OCI-LY7 (cell line): ENCODE measurements at regions not wholly inside any gene's neighbourhood (a gene's known extent, or its start where the extent isn't known, plus 50 kb on each side); places are given as distances from the start of the nearest gene placed in this dataset.

Experiments used
- BruUV-seq: library from RNA; stranded (reverse); fragments of 400-500 nt; replicated peaks from 2 replicates; lab custom pipeline; 2021; lab: Mats Ljungman, UMichigan
- CTCF ChIA-PET: fragments of 300-600 bp; sonication (Branson Sonifier 250); formaldehyde crosslinking; loops from one replicate; lab custom pipeline; 2022; ENCODE audit warnings: antibody characterized with exemption; ENCODE audit not compliant: unreplicated experiment; lab: Charles Lee
- POLR2A ChIA-PET: fragments of 300-600 bp; sonication (Branson Sonifier 250); formaldehyde crosslinking; loops from one replicate; lab custom pipeline; 2022; ENCODE audit warnings: antibody characterized with exemption; lab: Charles Lee
- DNase-seq: peaks from one replicate; pipeline ENCODE4 v3.0.0-alpha.2; 2015; ENCODE audit warnings: low spot score
- H2AFZ ChIP-seq: fragments of 200-600 bp; sonication (generic), shearing (Covaris generic); 2 replicates; pipeline ENCODE4 v1.6.1; 2014; ENCODE audit warnings: mild to moderate bottlenecking, antibody characterized with exemption, low read length, moderate library complexity
- H3K27ac ChIP-seq: fragments of 200-600 bp; sonication (generic); 2 replicates; pipeline ENCODE4 v1.5.1; 2014; ENCODE audit warnings: mixed run types, low read depth, mild to moderate bottlenecking, moderate library complexity, low read length, inconsistent platforms; ENCODE audit not compliant: poor library complexity, severe bottlenecking
- H3K36me3 ChIP-seq: fragments of 200-600 bp; sonication (generic); 2 replicates; pipeline ENCODE4 v1.6.1; 2014; ENCODE audit warnings: mild to moderate bottlenecking, antibody characterized with exemption, low read length, moderate library complexity, mixed read lengths; ENCODE audit not compliant: insufficient read depth
- H3K4me1 ChIP-seq: fragments of 200-600 bp; sonication (generic); 2 replicates; pipeline ENCODE4 v1.5.1; 2014; ENCODE audit warnings: mild to moderate bottlenecking, low read length; ENCODE audit not compliant: insufficient read depth, poor library complexity, severe bottlenecking
- H3K4me2 ChIP-seq: fragments of 200-600 bp; sonication (generic); 2 replicates; pipeline ENCODE4 v1.6.1; 2014; ENCODE audit warnings: mild to moderate bottlenecking, low read length
- H3K4me3 ChIP-seq: fragments of 200-600 bp; sonication (generic); 2 replicates; pipeline ENCODE4 v1.5.1; 2014; ENCODE audit warnings: mild to moderate bottlenecking, low read depth, low read length; ENCODE audit not compliant: poor library complexity, severe bottlenecking
- H3K79me2 ChIP-seq: fragments of 200-600 bp; sonication (generic); 2 replicates; pipeline ENCODE4 v1.6.1; 2016; ENCODE audit warnings: low read depth, mild to moderate bottlenecking, low read length, moderate library complexity, mixed read lengths; ENCODE audit not compliant: insufficient read depth
- H3K9me2 ChIP-seq: fragments of 200-600 bp; sonication (generic); 2 replicates; pipeline ENCODE4 v1.6.1; 2016; ENCODE audit warnings: mild to moderate bottlenecking, low read length, mixed read lengths; ENCODE audit not compliant: insufficient read depth
- H3K9me3 ChIP-seq: fragments of 200-600 bp; sonication (generic); 2 replicates; pipeline ENCODE4 v1.6.1; 2014; ENCODE audit warnings: mild to moderate bottlenecking, mixed run types, low read length, mixed read lengths
- H4K20me1 ChIP-seq: fragments of 200-600 bp; sonication (generic); 2 replicates; pipeline ENCODE4 v1.6.1; 2014; ENCODE audit warnings: mild to moderate bottlenecking, antibody characterized with exemption, low read length, moderate library complexity, mixed read lengths; ENCODE audit not compliant: insufficient read depth
- EZH2phosphoT487 ChIP-seq: fragments of 200-600 bp; sonication (generic); IDR thresholded peaks from 2 replicates; pipeline ENCODE4 v1.6.1; 2018; ENCODE audit warnings: low read depth, borderline replicate concordance, mild to moderate bottlenecking, mixed run types, antibody characterized with exemption, low read length, moderate library complexity, mixed read lengths
- intact Hi-C: fragments of 100-400 bp; cut with micrococcal nuclease; formaldehyde crosslinking; loops from one replicate; pipeline ENCODE4 v1.10.0; 2022; ENCODE audit not compliant: unreplicated experiment
- TF ChIP-seq, protein P1 (sequence below): fragments of 200-600 bp; sonication (generic); conservative IDR thresholded peaks from 2 replicates; pipeline ENCODE4 v1.5.1; 2014; ENCODE audit warnings: mild to moderate bottlenecking, antibody characterized with exemption, low read length, moderate library complexity, mixed read lengths

DNA sequence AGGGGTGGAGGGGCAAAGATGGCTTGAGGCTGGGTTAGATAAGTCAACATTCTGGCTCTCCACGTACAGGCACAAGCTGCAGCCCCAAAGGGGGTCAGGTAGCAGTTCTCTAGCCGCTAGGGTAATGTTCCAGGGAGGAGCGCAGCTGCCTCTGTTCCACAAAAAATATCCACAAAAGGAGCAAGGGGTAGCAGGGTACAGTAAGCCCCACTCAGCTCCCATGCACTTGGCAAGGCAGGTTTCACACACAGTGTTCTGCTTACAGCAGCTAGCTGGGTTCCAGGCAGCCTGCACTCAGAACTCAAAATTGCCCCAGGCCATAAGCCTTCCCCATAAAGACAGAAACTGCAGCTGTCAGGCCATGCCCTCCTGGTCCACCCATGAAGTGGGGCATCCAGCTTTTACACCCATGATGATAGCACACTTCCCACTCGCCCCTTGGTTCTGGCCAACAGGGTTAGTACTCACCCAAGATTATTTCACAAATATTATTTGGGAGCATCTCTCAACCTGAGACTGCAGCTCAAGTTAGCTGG is 130.0 kb downstream of the CYSLTR2 start:
- no peak overlapping the region for H3K27ac ChIP-seq
- H4K20me1 ChIP-seq: no peaks in the 10 kb centered on the region
- no peaks in the 10 kb centered on the region; the same call in 1 of the 2 replicates for H3K9me2 ChIP-seq
- intact Hi-C loops: no loop called here
- no peak overlapping the region for H3K4me2 ChIP-seq
- H3K79me2 ChIP-seq: no peaks in the 10 kb centered on the region
- H3K9me3 ChIP-seq: peaks cover 19% of the 10 kb centered on the region
- POLR2A ChIA-PET: interaction anchor here (0.6 kb wide), 1 partner anchor 381 kb away, joined by 3 read pairs; no protein-coding TSS in a partner anchor
- TF ChIP-seq EZH2phosphoT487: no peak
- TF ChIP-seq, protein P1, sequence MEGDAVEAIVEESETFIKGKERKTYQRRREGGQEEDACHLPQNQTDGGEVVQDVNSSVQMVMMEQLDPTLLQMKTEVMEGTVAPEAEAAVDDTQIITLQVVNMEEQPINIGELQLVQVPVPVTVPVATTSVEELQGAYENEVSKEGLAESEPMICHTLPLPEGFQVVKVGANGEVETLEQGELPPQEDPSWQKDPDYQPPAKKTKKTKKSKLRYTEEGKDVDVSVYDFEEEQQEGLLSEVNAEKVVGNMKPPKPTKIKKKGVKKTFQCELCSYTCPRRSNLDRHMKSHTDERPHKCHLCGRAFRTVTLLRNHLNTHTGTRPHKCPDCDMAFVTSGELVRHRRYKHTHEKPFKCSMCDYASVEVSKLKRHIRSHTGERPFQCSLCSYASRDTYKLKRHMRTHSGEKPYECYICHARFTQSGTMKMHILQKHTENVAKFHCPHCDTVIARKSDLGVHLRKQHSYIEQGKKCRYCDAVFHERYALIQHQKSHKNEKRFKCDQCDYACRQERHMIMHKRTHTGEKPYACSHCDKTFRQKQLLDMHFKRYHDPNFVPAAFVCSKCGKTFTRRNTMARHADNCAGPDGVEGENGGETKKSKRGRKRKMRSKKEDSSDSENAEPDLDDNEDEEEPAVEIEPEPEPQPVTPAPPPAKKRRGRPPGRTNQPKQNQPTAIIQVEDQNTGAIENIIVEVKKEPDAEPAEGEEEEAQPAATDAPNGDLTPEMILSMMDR: no peak
- H3K4me3 ChIP-seq: no peak overlapping the region
- DNase-seq: no peak
- CTCF ChIA-PET: no interaction called here
- H2AFZ ChIP-seq: no peak overlapping the region
- BruUV-seq: no TSS peak
- no peaks in the 10 kb centered on the region for H3K4me1 ChIP-seq
- no peaks in the 10 kb centered on the region for H3K36me3 ChIP-seq

DNA sequence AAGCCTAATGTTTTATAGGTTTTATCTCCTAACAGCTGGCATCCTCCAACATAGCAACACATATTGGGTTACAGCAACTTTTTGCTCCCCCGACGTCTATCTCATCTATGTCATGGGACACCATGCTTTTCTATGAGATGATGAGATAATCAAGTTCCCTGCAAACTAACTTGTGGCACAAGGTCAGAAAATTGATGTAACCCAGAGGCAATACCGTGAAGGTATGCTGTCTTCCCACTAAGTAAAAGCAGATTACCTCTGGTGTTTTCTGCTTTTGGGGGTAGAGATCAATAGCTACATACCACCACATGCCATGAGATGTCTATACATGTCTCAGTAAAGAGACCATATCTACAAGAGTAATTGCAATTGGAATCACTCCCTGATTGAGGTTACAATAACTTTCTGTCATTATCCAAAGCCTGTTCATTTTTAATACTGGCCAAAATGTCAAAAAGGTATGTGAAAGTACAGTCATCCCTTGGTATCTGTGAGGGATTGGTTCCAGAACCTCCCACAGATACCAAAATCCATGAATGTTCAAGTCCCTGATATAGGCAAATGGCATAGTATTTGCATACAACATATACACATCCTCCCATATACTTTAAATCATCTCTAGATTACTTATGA is 131.3 kb downstream of the CYSLTR2 start:
- peaks cover 16% of the 10 kb centered on the region for H3K9me3 ChIP-seq
- no TSS peak for BruUV-seq
- H3K4me3 ChIP-seq: no peak overlapping the region
- ChIA-PET POLR2A (no interaction called here), CTCF (no interaction called here)
- TF ChIP-seq, protein P1: no peak
- TF ChIP-seq EZH2phosphoT487: no peak
- no peaks in the 10 kb centered on the region for H4K20me1 ChIP-seq
- H3K4me2 ChIP-seq: no peak overlapping the region
- H3K79me2 ChIP-seq: no peaks in the 10 kb centered on the region
- H3K4me1 ChIP-seq: no peaks in the 10 kb centered on the region
- H2AFZ ChIP-seq: no peak overlapping the region
- DNase-seq: no peak
- intact Hi-C loops: no loop called here
- no peaks in the 10 kb centered on the region; the same call in 1 of the 2 replicates for H3K9me2 ChIP-seq
- no peaks in the 10 kb centered on the region for H3K36me3 ChIP-seq
- H3K27ac ChIP-seq: no peak overlapping the region

DNA sequence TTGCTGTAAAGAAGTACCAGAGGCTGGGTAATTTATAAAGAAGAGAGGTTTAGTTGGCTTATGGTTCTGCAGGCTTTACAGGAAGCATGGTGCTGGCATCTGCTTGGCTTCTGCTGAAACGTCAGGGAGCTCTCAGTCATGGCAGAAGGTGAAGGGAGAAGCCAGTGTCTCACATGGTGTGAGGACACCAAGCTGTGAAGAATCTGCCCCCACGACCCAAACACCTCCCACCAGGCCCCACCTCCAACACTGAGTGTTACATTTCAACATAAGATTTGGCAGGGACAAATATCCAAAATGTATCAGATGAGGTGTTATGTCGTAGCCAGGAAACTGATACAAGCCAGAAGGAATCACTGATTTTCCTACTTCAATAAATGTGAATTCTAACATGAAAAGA is 136.5 kb downstream of the CYSLTR2 start:
- no peak overlapping the region for H3K27ac ChIP-seq
- intact Hi-C loops: no loop called here
- POLR2A ChIA-PET: no interaction called here
- H3K9me3 ChIP-seq: no peaks in the 10 kb centered on the region
- no peaks in the 10 kb centered on the region for H3K36me3 ChIP-seq
- no peak overlapping the region for H2AFZ ChIP-seq
- no peaks in the 10 kb centered on the region; the same call in 1 of the 2 replicates for H3K9me2 ChIP-seq
- TF ChIP-seq EZH2phosphoT487: no peak
- TF ChIP-seq, protein P1: no peak
- H3K4me1 ChIP-seq: no peaks in the 10 kb centered on the region
- CTCF ChIA-PET: interaction anchor here (1.0 kb wide), 1 partner anchor 21 kb away, joined by 3 read pairs; no protein-coding TSS in a partner anchor
- BruUV-seq: no TSS peak
- no peaks in the 10 kb centered on the region for H4K20me1 ChIP-seq
- no peak overlapping the region for H3K4me3 ChIP-seq
- H3K4me2 ChIP-seq: no peak overlapping the region
- DNase-seq: no peak
- no peaks in the 10 kb centered on the region for H3K79me2 ChIP-seq
